SK-N-SH treated with all-trans-retinoic acid at 6 μM for 48 hours (cell line): ENCODE measurements at regions not wholly inside any gene's neighbourhood (a gene's known extent, or its start where the extent isn't known, plus 50 kb on each side); places are given as distances from the start of the nearest gene placed in this dataset.
"Not testable (repeated sequence)": the region's sequence is repeated elsewhere in the genome, so short reads cannot be mapped to it uniquely, and the experiment has no call there.

ENCODE experiments used
- ATAC-seq: fragments of 200-7000 bp; cut with Tn5 transposase; 3 replicates; pipeline ENCODE4 v1.9.1; 2020; ENCODE audit warnings: mild to moderate bottlenecking, moderate library complexity
- ARNTL ChIP-seq: fragments of 450-650 bp; formaldehyde crosslinking; IDR thresholded peaks from 2 replicates; pipeline ENCODE4 v1.5.0; 2020; ENCODE audit warnings: low read depth, mild to moderate bottlenecking, moderate library complexity, borderline replicate concordance
- BACH2 ChIP-seq: fragments of 250-450 bp; sonication (Bioruptor Pico); IDR thresholded peaks from 2 replicates; pipeline ENCODE4 v1.9.0; 2021; ENCODE audit warnings: mild to moderate bottlenecking, borderline replicate concordance
- CREB5 ChIP-seq: fragments of 250-450 bp; sonication (Bioruptor Pico); IDR thresholded peaks from 2 replicates; pipeline ENCODE4 v1.5.1; 2020; ENCODE audit warnings: low read depth, mild to moderate bottlenecking, moderate library complexity
- CSDC2 ChIP-seq: fragments of 250-450 bp; sonication (Bioruptor Pico); IDR thresholded peaks from 2 replicates; pipeline ENCODE4 v1.5.0; 2020; ENCODE audit warnings: mild to moderate bottlenecking, moderate library complexity
- CSRNP3 ChIP-seq: fragments of 250-450 bp; sonication (Bioruptor Pico); IDR thresholded peaks from 2 replicates; pipeline ENCODE4 v1.5.1; 2021; ENCODE audit warnings: mild to moderate bottlenecking, moderate library complexity
- ESRRG ChIP-seq: fragments of 250-450 bp; sonication (Bioruptor Pico); IDR thresholded peaks from 2 replicates; pipeline ENCODE4 v1.6.1; 2021; ENCODE audit warnings: mild to moderate bottlenecking
- GLIS3 ChIP-seq: fragments of 250-450 bp; sonication (Bioruptor Pico); IDR thresholded peaks from 2 replicates; pipeline ENCODE4 v1.5.0; 2020; ENCODE audit warnings: mild to moderate bottlenecking, moderate library complexity
- ISL1 ChIP-seq: fragments of 250-450 bp; sonication (Bioruptor Pico); IDR thresholded peaks from 2 replicates; pipeline ENCODE4 v2.1.2; 2022; ENCODE audit warnings: mild to moderate bottlenecking, moderate library complexity
- PATZ1 ChIP-seq: fragments of 250-450 bp; sonication (Bioruptor Pico); IDR thresholded peaks from 2 replicates; pipeline ENCODE4 v1.8.0; 2020; ENCODE audit warnings: mild to moderate bottlenecking, moderate library complexity, borderline replicate concordance
- POU6F1 ChIP-seq: fragments of 250-450 bp; sonication (Bioruptor Pico); IDR thresholded peaks from 2 replicates; pipeline ENCODE4 v1.8.0; 2021; ENCODE audit warnings: low read depth, mild to moderate bottlenecking, moderate library complexity, borderline replicate concordance
- PPARA ChIP-seq: fragments of 250-450 bp; sonication (Bioruptor Pico); IDR thresholded peaks from 2 replicates; pipeline ENCODE4 v1.5.0; 2020; ENCODE audit warnings: mild to moderate bottlenecking, borderline replicate concordance
- SNAI2 ChIP-seq: fragments of 250-450 bp; sonication (Bioruptor Pico); IDR thresholded peaks from 2 replicates; pipeline ENCODE4 v1.5.0; 2020; ENCODE audit warnings: mild to moderate bottlenecking, moderate library complexity
- TCF4 ChIP-seq: fragments of 250-450 bp; sonication (Bioruptor Pico); IDR thresholded peaks from 2 replicates; pipeline ENCODE4 v1.8.0; 2021; ENCODE audit warnings: mild to moderate bottlenecking, moderate library complexity, borderline replicate concordance
- TOX ChIP-seq: fragments of 250-450 bp; sonication (Bioruptor Pico); IDR thresholded peaks from 2 replicates; pipeline ENCODE4 v1.8.0; 2021; ENCODE audit warnings: mild to moderate bottlenecking, moderate library complexity, borderline replicate concordance
- TSHZ2 ChIP-seq: fragments of 250-450 bp; sonication (Bioruptor Pico); IDR thresholded peaks from 2 replicates; pipeline ENCODE4 v1.5.0; 2020; ENCODE audit warnings: mild to moderate bottlenecking, moderate library complexity
- ZC3H10 ChIP-seq: fragments of 250-450 bp; sonication (Bioruptor Pico); IDR thresholded peaks from 2 replicates; pipeline ENCODE4 v1.5.1; 2021; ENCODE audit warnings: mild to moderate bottlenecking, moderate library complexity
- ZFP3 ChIP-seq: fragments of 250-450 bp; sonication (Bioruptor Pico); IDR thresholded peaks from 2 replicates; pipeline ENCODE4 v1.5.0; 2020; ENCODE audit warnings: mild to moderate bottlenecking, moderate library complexity
- ZFP30 ChIP-seq: fragments of 450-650 bp; formaldehyde crosslinking; IDR thresholded peaks from 2 replicates; pipeline ENCODE4 v1.5.0; 2022; ENCODE audit warnings: mild to moderate bottlenecking, moderate library complexity
- ZNF565 ChIP-seq: fragments of 450-650 bp; formaldehyde crosslinking; conservative IDR thresholded peaks from 2 replicates; pipeline ENCODE4 v1.5.0; 2020; ENCODE audit warnings: low read depth, mild to moderate bottlenecking, moderate library complexity
- ZNF70 ChIP-seq: fragments of 450-650 bp; formaldehyde crosslinking; IDR thresholded peaks from 2 replicates; pipeline ENCODE4 v1.5.0; 2020; ENCODE audit warnings: mild to moderate bottlenecking, moderate library complexity
- ZNF8 ChIP-seq: fragments of 450-650 bp; formaldehyde crosslinking; IDR thresholded peaks from 2 replicates; pipeline ENCODE4 v1.5.0; 2020; ENCODE audit warnings: mild to moderate bottlenecking, moderate library complexity

GRCh38 chr2:192391041-192391440 is 196.3 kb upstream of the TMEFF2 start:
- TF ChIP-seq BACH2 (CRISPR knock-in tag) (no peak), TOX (no peak), ZFP30 (CRISPR knock-in tag) (no peak), ZFP3 (CRISPR knock-in tag) (no peak), ZNF70 (CRISPR knock-in tag) (no peak), ISL1 (no peak), ESRRG (CRISPR knock-in tag) (no peak), ZNF8 (CRISPR knock-in tag) (no peak), TSHZ2 (no peak), SNAI2 (no peak), ZC3H10 (CRISPR knock-in tag) (no peak), GLIS3 (no peak), ZNF565 (no peak), POU6F1 (CRISPR knock-in tag) (no peak), TCF4 (CRISPR knock-in tag) (no peak), CSRNP3 (CRISPR knock-in tag) (no peak), CREB5 (no peak), PATZ1 (CRISPR knock-in tag) (no peak), ARNTL (CRISPR knock-in tag) (no peak), CSDC2 (CRISPR knock-in tag) (no peak)
- no peak for ATAC-seq

GRCh38 chr2:192390401-192390800 is 195.7 kb upstream of the TMEFF2 start:
- ATAC-seq, result no peak

GRCh38 chr2:192384191-192384590 is 189.5 kb upstream of the TMEFF2 start:
- not testable (repeated sequence) for ATAC-seq

More at GRCh38 chr2:192390401-192390800, 195.7 kb upstream of the TMEFF2 start:
- TF ChIP-seq CREB5, result no peak
- no peak for TF ChIP-seq ZNF565
- no peak for TF ChIP-seq PPARA
- TF ChIP-seq BACH2 (CRISPR knock-in tag), result no peak
- TF ChIP-seq GLIS3, result no peak
- no peak for TF ChIP-seq ARNTL (CRISPR knock-in tag)
